Stimulated activated naive B cell treated with anti-CD40 and anti-IgM and Interleukin-4, amounts not matched to agents 10 μg/mL and 1 μg/mL and 100 μg/mL, for 72 hours (primary cell): ENCODE measurements at regions not wholly inside any gene's neighbourhood (a gene's known extent, or its start where the extent isn't known, plus 50 kb on each side); places are given as distances from the start of the nearest gene placed in this dataset.
A peak's percentile ranks its signal among the peaks of the same experiment; 100 is the strongest.

Experiments used
- ATAC-seq, 2 donors: fragments of 150-1000 bp; cut with Tn5 transposase; replicated peaks; 2 replicates each; pipeline ENCODE4 v1.10.0; 2021; ENCODE audit warnings: moderate library complexity in 1 of 2
- DNase-seq: peaks from one replicate; pipeline ENCODE4 v3.0.0; 2021
- H3K27ac Mint-ChIP-seq: one replicate; pipeline ENCODE4 v1.8.0; 2022; ENCODE audit warnings: mild to moderate bottlenecking, mixed read lengths
- H3K27me3 Mint-ChIP-seq, 2 donors: one replicate each; pipeline ENCODE4 v1.8.0; 2022; ENCODE audit warnings: mixed read lengths in 2 of 2
- H3K36me3 Mint-ChIP-seq, 2 donors: one replicate each; pipeline ENCODE4 v1.8.0; 2022; ENCODE audit warnings: mixed read lengths in 2 of 2, mild to moderate bottlenecking in 1 of 2
- H3K4me1 Mint-ChIP-seq, 2 donors: one replicate each; pipeline ENCODE4 v1.8.0; 2022; ENCODE audit warnings: mixed read lengths in 2 of 2, mild to moderate bottlenecking in 1 of 2
- H3K4me3 Mint-ChIP-seq, 2 donors: one replicate each; pipeline ENCODE4 v1.8.0; 2022; ENCODE audit warnings: mild to moderate bottlenecking in 2 of 2, mixed read lengths in 2 of 2, moderate library complexity in 1 of 2
- H3K9me3 Mint-ChIP-seq, 2 donors: one replicate each; pipeline ENCODE4 v1.8.0; 2022; ENCODE audit warnings: mixed read lengths in 2 of 2, mild to moderate bottlenecking in 1 of 2

GRCh38 chr4:24743927-24744326, 51.4 kb upstream of the SOD3 start:
- Mint-ChIP-seq H3K4me1 (no peaks in the 10 kb centered on the region), H3K4me3 (no peak overlapping the region), H3K9me3 (peaks cover 0 to 1% of the 10 kb centered on the region in 2 donors), H3K36me3 (no peaks in the 10 kb centered on the region), H3K27ac (no peak overlapping the region), H3K27me3 (peaks cover 0 to 3% of the 10 kb centered on the region in 2 donors)
- no peak for ATAC-seq
- DNase-seq: no peak

GRCh38 chr4:24745172-24745895, 50.0 kb upstream of the SOD3 start:
- Mint-ChIP-seq H3K9me3 (peaks cover 0 to 1% of the 10 kb centered on the region in 2 donors), H3K36me3 (no peaks in the 10 kb centered on the region), H3K4me1 (no peaks in the 10 kb centered on the region), H3K4me3 (no peak overlapping the region), H3K27me3 (peaks cover 0 to 3% of the 10 kb centered on the region in 2 donors), H3K27ac (peak overlapping the region; percentile 10)
- ATAC-seq: no peak
- DNase-seq: no peak
